ENCODE measurements at regions not wholly inside any gene's neighbourhood (a gene's known extent, or its start where the extent isn't known, plus 50 kb on each side); places are given as distances from the start of the nearest gene placed in this dataset.

DNA sequence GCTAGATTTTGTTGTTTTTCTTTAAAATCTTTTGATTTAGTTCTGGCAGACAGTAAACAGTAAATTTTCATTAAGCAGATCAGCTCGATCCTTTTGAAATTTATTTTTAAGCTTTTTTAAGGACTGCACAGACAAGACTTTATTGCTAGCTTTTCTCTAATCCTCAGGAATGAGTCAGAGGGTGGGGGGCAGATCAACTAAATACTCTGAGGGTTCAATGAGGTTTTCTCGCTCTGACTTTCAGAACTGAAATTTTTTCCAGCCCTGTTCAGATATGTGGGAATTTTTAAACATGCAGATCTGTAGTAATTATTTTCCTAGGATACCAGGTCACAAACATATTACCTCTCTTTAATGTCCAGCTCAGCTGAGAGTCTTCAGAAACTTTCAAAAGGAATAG lies 977.2 kb downstream of the CDH11 start:
- DNase-seq (ENCODE audit: low read depth in 3 of 3, low spot score in 2 of 3), result no peak

DNA sequence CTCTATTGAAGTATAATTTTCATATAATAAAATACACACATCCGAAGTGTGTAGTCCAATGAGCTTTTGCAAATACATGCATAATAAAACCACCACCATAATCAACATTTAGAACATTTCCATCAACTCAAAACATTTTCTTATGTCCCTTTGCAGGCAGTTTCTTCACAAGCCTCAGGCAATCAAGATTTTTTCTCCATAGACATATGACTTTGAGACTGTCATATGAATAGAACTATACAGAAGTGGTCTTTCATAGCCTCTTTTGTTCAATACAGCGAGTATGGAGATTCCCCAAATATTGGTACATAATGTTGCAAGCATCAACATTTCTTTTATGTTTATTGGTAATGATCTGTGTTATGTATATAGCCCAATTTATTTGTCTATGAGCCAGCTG lies 983.2 kb downstream of the CDH11 start:
- no peak for DNase-seq (ENCODE audit: low read depth in 3 of 3, low spot score in 2 of 3)

DNA sequence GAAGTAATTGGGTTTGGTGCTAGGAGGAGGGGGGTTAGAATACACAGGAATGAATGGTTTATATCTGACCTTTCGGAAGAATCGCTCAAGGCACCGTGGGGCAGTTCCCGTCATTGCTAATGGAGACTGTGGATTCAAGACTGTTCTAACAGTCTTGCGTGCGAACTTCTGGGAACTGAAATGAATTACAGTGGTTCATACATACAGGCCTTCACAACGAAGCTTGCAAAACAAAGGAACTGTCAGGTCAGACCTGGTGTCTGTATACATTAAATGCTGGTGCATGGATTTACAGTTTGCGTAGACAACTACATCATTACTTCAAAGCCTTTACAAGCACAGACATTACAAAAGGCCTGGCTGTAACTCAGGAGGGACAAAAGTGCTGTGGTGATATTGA lies 983.9 kb downstream of the CDH11 start:
- DNase-seq (ENCODE audit: low read depth in 3 of 3, low spot score in 2 of 3), result no peak

DNA sequence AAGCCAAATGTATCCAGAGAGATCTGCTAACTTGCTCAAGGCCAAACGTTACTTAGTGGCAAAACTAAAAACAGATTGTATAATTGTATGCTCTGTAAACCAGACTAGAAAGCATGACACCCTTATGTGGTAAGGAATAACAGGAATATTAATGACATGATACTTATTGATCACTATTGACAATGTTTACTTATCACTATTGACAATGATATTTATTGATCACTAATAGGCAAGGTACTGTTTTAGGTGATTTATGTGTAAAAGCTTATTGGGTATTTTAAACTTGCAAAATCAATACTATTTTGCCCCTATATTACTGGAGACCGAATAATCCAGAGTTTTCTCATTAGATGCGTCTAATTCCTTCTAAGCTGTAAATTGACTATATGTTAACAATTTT lies 985.1 kb downstream of the CDH11 start:
- no peak for DNase-seq (ENCODE audit: low read depth in 3 of 3, low spot score in 2 of 3)

DNA sequence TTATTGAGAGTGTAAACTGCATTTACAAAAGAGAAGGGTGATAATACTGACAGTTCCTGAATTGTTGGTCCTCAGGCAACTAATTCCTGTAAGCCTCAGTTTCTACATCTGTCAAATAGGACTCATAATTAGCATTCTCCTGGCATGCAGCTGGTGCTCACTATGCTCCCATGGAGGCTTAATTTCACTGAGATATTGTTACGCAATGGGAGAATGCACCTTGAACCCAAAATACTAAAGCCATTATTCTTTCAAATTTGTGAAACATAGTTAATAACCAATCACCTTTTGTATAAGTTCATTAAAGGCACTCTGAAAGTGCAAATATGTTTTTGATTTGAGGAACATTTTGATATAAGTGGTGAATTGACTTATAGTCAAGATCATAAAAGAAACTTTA lies 985.5 kb downstream of the CDH11 start:
- DNase-seq (ENCODE audit: low read depth in 3 of 3, low spot score in 2 of 3), result no peak

DNA sequence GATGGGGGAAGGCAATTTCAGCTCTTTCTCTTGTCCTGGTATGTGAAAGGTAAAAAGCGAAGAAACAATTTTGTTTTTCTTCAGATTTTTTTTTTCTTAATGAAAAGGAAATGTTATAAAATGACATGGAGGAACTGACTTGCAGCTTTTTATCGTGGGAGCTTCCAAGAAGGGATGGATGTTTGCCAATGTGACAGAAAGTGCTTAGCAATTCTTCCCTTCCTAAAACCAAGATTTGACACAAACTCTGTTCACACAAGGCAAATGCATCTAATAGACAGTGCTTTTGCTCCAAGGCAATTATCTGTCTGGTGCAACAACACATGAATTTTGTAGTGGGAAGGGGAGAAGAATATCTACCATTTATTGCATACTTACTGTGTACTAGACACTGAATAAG lies 988.5 kb downstream of the CDH11 start:
- DNase-seq (ENCODE audit: low read depth in 3 of 3, low spot score in 2 of 3), result no peak

DNA sequence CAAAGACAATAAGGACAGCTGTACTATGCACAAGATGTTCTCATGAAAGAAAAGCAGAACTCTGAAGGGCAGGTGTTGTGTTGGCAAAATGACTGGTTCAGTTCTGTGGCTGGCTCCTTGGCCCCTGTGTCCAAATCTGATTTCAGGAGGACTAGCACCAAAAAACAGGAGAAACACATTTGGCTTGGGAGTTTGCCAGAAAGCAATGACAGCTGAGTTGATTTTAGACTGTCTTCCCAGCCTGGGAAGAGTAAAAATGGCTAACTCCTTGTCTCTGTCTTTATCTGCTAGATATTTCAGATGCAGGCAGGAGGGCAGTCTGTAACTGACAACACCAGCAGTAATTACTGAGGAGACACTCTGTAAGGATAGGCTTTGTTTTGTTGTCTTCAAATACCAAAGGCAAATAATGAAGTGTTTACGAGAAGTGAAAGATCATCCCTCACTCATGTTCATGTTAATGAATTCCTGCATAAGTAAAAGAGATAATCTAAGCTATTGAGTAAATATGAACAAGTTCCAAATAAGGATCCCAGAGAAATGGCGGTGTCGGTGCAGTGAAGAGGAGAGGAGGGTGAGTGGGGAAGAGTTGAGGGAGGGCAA lies 989.0 kb downstream of the CDH11 start:
- no peak for DNase-seq (ENCODE audit: low read depth in 3 of 3, low spot score in 2 of 3)

DNA sequence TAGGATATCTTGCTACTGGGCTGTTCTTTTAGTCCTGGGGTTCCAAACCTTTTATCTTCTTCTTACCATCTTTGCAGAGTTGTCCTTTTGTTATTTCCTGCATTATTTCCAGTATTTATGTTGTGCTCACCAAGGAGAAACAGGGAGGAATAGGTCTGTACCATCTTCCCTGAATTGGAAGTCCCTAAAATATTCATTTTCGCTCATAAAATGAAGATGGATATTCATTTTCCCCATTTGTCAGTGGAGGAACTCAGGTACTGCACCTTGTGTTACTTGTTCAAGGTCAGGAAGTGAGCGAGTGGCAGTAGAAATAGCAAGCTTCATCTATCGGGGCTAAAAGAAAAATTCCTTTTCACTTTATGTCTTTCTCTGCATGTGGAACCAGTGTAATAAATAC lies 989.7 kb downstream of the CDH11 start:
- no peak for DNase-seq (ENCODE audit: low read depth in 3 of 3, low spot score in 2 of 3)

DNA sequence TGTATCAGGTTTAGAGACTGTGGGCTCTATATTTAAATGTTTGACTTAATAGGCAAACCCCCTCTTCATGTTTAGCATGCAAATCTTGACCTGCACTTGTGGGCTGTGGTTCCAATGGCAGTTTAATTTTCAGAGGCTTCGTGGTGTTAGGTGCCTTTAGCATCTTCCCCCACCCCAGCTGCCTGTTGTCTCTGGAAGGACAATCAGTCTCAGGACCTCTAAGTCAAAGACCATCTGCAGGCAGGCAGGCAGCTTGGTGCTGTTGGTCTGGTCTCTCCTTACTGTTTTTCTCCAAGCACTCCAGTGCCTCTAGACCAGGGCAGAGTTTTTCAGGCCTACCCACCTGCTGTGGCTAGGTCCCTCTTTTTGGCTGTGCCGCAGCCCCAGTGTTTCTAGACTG lies 990.4 kb downstream of the CDH11 start:
- no peak for DNase-seq (ENCODE audit: low read depth in 3 of 3, low spot score in 2 of 3)

DNA sequence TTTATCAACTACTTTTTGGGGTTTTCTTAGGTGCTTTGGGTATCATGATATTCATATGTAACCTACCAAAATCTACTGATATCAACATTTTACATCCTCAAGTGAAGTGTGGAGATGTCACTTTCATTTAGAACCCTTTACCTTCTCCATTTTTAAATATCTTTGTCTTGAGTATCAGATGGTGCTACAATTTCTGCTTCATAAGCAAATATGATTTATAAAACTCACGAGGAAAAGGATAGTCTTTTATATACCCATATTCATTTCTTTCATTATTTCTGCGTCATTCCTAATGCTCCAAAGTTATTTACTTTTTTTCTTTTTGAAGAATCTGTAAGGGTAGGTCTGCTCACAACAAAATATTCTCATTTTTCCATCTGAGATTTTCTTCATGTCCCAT lies 991.7 kb downstream of the CDH11 start:
- no peak for DNase-seq (ENCODE audit: low read depth in 3 of 3, low spot score in 2 of 3)

DNA sequence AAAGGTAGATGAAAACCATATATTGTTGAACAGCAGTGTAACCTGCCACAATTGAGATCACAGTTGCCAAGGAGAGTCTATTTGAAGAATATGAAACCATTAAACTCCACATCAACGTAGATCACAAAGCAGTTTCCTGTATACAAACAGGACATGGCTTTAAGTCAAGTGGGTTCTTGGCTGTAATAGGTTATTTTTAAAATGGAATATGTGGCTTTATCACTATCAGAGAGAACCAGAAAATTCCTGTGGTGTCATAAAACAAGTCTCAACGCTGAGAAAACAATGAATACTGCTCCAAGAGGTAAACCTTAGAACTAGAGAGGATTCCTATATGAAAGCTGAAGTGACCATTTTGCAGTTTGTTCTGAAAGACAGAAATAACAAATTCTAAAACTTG lies 999.7 kb downstream of the CDH11 start:
- no peak for DNase-seq (ENCODE audit: low read depth in 3 of 3, low spot score in 2 of 3)

DNA sequence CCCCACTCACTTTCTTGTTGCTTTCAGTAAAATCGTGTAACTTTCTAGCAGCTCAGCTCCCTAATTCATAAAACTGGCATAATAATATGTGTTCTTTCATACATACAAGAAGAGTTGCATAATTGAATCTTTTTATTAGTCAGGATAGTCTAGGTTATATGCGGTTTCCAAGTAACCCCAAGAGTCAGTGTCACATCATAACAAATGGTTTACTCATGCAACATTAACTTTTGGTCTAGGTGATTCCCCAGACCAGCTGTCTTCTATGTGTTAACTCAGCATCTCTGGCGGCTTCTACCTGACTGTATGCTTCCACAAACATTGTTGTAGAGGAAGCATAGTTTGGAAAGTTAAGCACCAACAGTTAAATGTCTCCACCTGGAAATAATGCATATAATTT lies 1000.4 kb downstream of the CDH11 start:
- DNase-seq (ENCODE audit: low read depth in 3 of 3, low spot score in 2 of 3), result no peak

DNA sequence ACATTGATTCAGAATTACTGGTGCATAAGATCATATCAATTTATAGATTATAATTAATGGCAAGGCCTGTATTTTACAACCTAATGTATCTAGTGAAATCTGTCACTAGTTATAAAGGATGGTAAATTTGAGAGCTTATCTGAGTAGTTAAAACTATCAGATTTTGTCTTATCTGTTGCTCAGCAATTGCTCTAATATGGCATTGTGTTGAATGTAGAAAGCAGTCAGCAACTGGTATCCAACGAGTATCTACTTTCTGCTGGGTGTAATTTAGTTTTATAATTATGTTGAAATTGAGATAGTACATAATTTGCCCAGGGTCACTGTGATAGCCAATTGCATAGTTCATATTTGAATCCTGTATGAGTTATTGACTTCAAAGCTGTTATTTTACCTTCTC lies 1005.7 kb downstream of the CDH11 start:
- DNase-seq (ENCODE audit: low read depth in 3 of 3, low spot score in 2 of 3), result no peak

DNA sequence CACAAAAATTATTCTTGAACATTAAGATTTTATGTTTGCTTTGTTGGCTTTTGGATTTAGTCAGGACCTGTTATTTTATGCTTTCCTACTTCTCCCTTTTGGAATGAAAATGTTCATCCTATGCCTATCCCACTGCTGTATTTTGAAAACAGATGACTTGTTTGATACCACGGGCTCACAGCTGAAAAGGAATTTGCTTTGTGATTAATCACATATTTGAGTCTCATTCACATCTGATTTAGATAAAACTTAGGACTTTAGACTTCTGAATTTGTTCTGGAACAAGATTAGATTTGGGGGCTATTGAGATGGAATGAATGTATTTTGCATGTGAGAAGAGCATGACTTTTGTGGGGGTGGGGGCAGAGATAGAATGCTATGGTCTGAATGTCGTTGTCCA lies 1012.6 kb downstream of the CDH11 start:
- DNase-seq (ENCODE audit: low read depth in 3 of 3, low spot score in 2 of 3), result no peak

DNA sequence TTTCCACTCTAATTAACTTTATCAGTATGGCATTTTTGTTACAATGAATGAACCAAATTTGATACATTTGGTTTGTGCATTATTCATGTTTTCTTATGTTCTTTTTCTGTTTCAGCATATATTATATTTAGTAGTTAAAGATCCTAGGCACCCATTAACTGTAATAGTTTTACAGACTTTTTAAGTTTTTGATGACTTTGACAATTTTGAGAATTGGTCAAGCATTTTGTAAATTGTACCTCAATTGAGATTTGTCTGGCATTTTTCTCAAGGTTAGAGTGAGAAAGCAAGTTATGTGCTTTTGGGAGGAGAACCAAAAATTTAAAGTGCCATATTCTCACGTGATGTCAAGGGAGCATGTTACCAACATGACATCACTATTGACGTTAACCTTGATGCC lies 1019.2 kb downstream of the CDH11 start:
- DNase-seq (ENCODE audit: low read depth in 3 of 3, low spot score in 2 of 3), result no peak

DNA sequence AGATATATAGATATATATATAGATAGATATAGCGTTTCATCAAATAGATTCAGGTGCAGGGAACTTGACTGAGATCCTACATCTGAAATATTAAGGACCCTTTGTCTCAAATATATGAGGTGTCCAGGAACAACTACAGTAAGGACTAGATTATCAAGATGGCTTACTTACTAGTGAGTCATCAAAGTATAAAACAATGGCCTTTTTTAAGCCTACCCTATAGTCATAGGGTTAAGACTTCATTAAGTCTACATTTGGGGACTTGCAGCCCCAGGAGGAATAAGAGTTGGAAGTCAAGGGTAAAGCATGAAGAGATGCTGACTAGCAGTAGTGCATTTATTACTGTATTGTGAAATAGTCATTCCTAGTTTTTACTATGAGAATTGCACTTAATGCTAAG lies 1023.4 kb downstream of the CDH11 start:
- DNase-seq (ENCODE audit: low read depth in 3 of 3, low spot score in 2 of 3), result no peak

DNA sequence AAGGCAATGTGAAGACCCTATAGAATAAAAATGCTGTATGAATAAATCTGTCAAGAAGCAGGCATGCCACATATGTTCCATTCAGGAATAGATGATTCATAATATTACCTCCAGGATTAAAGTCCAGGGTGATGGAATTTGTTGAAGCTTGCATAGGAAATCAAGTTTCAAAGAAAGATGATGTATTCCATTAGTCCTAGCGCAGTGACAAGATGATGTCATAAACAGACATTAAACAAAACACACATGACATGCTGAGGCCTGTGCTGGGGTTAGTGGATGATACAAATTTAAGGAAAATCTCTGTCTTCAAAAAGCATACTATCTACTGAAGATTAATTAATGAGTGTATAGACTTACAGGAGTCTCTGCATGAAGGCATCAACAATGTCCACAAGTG lies 1025.2 kb downstream of the CDH11 start:
- DNase-seq (ENCODE audit: low read depth in 3 of 3, low spot score in 2 of 3), result no peak

DNA sequence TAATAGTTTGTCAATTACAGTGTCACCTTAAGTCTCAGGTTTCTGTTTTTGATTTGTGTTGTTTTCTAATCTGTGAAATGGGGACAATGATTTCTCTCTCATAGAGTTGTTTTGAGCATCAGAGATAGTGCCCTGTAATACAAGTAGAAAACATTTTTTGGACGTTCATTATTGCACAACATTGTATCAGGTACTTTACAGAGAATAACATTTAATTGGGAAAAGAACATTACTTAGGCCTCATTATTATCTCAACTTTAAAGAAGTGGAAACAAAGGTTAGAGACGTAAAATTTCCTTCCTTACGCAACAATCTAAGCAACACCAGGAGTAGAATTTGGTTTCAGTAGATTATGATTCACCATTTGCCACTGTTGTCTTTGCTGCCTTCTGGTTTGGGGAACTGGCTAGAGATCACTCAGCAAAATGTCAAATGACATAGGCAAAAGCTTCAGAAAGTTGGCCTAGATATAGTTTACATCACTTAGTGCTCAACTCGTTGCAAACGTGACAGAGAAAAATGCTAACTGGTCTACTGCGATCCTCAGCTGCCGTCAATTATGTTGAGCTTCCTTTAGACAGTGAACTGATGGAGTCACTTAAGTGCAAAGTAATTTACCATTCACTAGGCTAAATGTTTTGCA lies 1026.8 kb downstream of the CDH11 start:
- DNase-seq (ENCODE audit: low read depth in 3 of 3, low spot score in 2 of 3), result no peak

DNA sequence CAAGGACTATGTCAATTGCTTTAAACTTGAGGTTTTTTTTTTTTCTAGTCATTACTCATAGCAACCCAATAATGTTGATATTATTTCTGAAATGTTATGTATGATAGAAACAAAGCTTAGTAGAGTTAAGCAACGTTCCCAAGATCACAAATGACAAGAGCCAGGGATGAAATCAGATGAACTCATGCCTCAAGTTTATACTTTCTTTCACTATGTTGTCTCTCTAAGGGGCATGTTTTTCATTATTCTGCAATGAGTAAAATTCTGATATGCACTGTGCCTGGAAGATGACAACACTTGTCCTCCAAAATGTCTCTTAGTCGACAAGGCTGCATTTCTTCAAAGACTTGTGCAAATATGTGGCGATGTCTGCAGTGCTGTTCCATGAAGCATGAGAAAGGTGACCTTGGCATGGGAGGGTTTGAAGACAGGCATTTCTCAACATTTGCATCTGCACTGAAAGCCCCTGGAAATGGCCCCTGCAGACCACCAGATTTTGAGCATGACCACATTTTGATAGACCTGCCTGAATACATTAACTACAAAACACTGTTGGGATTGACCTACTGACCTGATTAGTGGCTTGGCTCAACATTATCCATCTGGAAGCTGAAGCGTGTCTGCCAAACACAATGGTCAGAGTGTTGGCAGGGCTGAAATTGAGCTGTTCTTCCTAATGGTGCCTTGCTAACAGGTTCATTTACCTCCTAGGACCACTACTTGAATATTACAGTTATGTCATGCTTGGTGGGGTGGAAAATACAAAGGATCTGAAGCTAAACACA lies 1027.5 kb downstream of the CDH11 start:
- no peak for DNase-seq (ENCODE audit: low read depth in 3 of 3, low spot score in 2 of 3)

DNA sequence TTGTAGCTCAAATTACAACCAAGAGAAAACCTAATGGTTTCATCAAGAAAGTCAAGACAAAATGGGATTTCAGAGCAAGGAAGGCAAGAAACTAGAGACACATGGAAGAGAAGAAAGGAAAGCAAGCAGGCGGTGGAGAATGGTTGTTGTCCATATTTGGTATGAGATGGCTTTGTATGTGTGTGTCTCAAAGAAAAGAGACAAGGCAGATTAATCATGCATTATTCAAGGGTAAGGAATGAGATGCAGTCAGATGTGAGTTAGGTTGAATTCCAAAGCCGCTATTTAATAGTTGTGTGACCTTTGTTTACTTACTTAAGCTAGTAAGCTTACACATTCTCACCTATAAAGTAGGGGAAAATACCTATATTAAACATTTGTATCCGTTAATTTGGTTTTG lies 1029.6 kb downstream of the CDH11 start:
- no peak for DNase-seq (ENCODE audit: low read depth in 3 of 3, low spot score in 2 of 3)

DNA sequence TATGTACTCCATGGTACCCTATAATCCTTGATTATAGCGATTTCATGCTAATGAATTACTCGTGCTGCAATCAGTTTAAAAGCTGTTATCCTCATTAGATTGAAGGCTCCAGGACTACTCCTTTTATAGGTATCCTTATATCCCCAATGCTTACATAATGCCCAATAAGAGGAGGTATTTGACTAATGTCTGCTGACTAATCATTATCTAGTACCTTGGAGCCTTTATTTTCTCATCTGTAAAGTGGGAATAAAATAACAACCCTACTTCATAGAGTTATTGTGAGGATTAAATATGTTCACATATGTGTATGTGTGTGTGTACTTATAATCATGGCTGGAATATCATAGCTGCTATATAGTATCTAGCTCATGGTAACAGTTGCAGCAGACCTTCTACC lies 1031.5 kb downstream of the CDH11 start:
- DNase-seq (ENCODE audit: low read depth in 3 of 3, low spot score in 2 of 3), result no peak

DNA sequence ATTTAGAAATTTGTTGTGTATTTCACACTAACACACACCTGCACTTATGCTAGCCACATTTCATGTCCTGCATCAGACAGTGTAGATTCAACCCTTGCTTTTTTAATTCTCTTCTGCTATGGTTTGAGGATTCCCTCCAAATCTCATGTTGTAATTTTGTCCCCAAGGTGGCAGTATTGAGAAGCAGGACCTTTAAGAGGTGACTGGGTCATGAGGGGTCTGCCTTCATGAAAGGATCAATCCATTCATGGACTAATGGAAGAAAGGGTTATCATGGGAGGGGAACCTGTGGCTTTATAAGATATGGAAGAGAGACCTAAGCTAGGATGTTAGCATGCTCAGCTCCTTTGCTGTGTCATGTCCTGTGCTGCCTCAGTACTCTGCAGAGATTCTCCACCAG lies 1032.2 kb downstream of the CDH11 start:
- DNase-seq (ENCODE audit: low read depth in 3 of 3, low spot score in 2 of 3), result peak in 1 of 3 donors; percentile 6
